T-helper 17 cell (primary cell): ENCODE measurements at regions not wholly inside any gene's neighbourhood (a gene's known extent, or its start where the extent isn't known, plus 50 kb on each side); places are given as distances from the start of the nearest gene placed in this dataset.
A peak's percentile ranks its signal among the peaks of the same experiment; 100 is the strongest.
"Not testable (repeated sequence)": the region's sequence is repeated elsewhere in the genome, so short reads cannot be mapped to it uniquely, and the experiment has no call there.

Source experiments
- ATAC-seq: fragments of 150-1000 bp; cut with Tn5 transposase; 2 replicates; pipeline ENCODE4 v1.10.0; 2021; ENCODE audit warnings: mild to moderate bottlenecking, moderate library complexity
- DNase-seq, 3 donors: peaks; one replicate each; pipeline versions ENCODE4 v3.0.0 to v3.0.0-alpha.2; 2020 to 2021
- H3K9me3 ChIP-seq: one replicate; pipeline ENCODE4 v1.7.0; 2013; ENCODE audit warnings: low read length, mild to moderate bottlenecking; ENCODE audit not compliant: control insufficient read depth, poor library complexity, severe bottlenecking
- H3K27ac Mint-ChIP-seq: one replicate; pipeline ENCODE4 v1.8.0; 2022; ENCODE audit warnings: mild to moderate bottlenecking, moderate library complexity, mixed read lengths
- H3K27me3 Mint-ChIP-seq: one replicate; pipeline ENCODE4 v1.8.0; 2022; ENCODE audit warnings: mixed read lengths
- H3K36me3 Mint-ChIP-seq: one replicate; pipeline ENCODE4 v1.8.0; 2022; ENCODE audit warnings: low read depth, mixed read lengths
- H3K4me1 Mint-ChIP-seq: one replicate; pipeline ENCODE4 v1.8.0; 2022; ENCODE audit warnings: mild to moderate bottlenecking, mixed read lengths
- H3K4me3 Mint-ChIP-seq: one replicate; pipeline ENCODE4 v1.8.0; 2022; ENCODE audit warnings: mild to moderate bottlenecking, moderate library complexity, mixed read lengths

- H3K9me3 ChIP-seq, result no peaks in the 10 kb centered on the region
- no peak overlapping the region for H3K4me3 Mint-ChIP-seq
- DNase-seq (no peak), ATAC-seq (no peak)
- peaks cover 4% of the 10 kb centered on the region for H3K4me1 Mint-ChIP-seq
- peaks cover 48% of the 10 kb centered on the region for H3K27me3 Mint-ChIP-seq
- H3K27ac Mint-ChIP-seq, result no peak overlapping the region
- H3K36me3 Mint-ChIP-seq, result peaks cover 4% of the 10 kb centered on the region
These were observed 88.5 kb upstream of the ZBTB18 start for GRCh38 chr1:243962541-243962940.

- Mint-ChIP-seq H3K4me3 (no peak overlapping the region), H3K36me3 (peaks cover 4% of the 10 kb centered on the region), H3K27ac (no peak overlapping the region), H3K4me1 (peaks cover 2% of the 10 kb centered on the region), H3K27me3 (peaks cover 49% of the 10 kb centered on the region)
- no peaks in the 10 kb centered on the region for H3K9me3 ChIP-seq
- ATAC-seq, result no peak
- no peak for DNase-seq
These were observed 91.1 kb upstream of the ZBTB18 start for GRCh38 chr1:243959998-243960397.

- H3K4me3 Mint-ChIP-seq, result no peak overlapping the region
- H3K36me3 Mint-ChIP-seq, result peaks cover 3% of the 10 kb centered on the region
- H3K27ac Mint-ChIP-seq, result no peak overlapping the region
- DNase-seq, result no peak
- H3K9me3 ChIP-seq, result no peaks in the 10 kb centered on the region
- no peak for ATAC-seq
- H3K4me1 Mint-ChIP-seq, result no peaks in the 10 kb centered on the region
- peaks cover 54% of the 10 kb centered on the region for H3K27me3 Mint-ChIP-seq
These were observed 93.9 kb upstream of the ZBTB18 start for GRCh38 chr1:243957141-243957540.

- Mint-ChIP-seq H3K27me3 (peaks cover 53% of the 10 kb centered on the region), H3K27ac (no peak overlapping the region), H3K4me3 (no peak overlapping the region), H3K36me3 (peaks cover 3% of the 10 kb centered on the region), H3K4me1 (no peaks in the 10 kb centered on the region)
- ATAC-seq (no peak), DNase-seq (no peak)
- H3K9me3 ChIP-seq, result no peaks in the 10 kb centered on the region
These were observed 94.6 kb upstream of the ZBTB18 start for GRCh38 chr1:243956450-243956849.

GRCh38 chr1:243951207-243951606, 99.9 kb upstream of the ZBTB18 start:
- H3K4me1 Mint-ChIP-seq, DNase-seq, H3K36me3 Mint-ChIP-seq, ATAC-seq, H3K4me3 Mint-ChIP-seq, H3K9me3 ChIP-seq, H3K27ac Mint-ChIP-seq: not testable (repeated sequence)
- peaks cover 17% of the 10 kb centered on the region for H3K27me3 Mint-ChIP-seq

- Mint-ChIP-seq H3K4me3 (no peak overlapping the region), H3K4me1 (peaks cover 7% of the 10 kb centered on the region), H3K27me3 (peaks cover 16% of the 10 kb centered on the region), H3K27ac (no peak overlapping the region), H3K36me3 (no peaks in the 10 kb centered on the region)
- ATAC-seq (no peak), DNase-seq (no peak)
- H3K9me3 ChIP-seq, result no peaks in the 10 kb centered on the region
These were observed 100.1 kb upstream of the AKT3 start for GRCh38 chr1:243950166-243950565.

- H3K4me1 Mint-ChIP-seq, result peaks cover 11% of the 10 kb centered on the region
- ATAC-seq (peak; percentile 70), DNase-seq (peak in 1 of 3 donors; percentile 15)
- no peaks in the 10 kb centered on the region for H3K36me3 Mint-ChIP-seq
- H3K9me3 ChIP-seq, result no peaks in the 10 kb centered on the region
- H3K27ac Mint-ChIP-seq, result no peak overlapping the region
- H3K27me3 Mint-ChIP-seq, result peaks cover 17% of the 10 kb centered on the region
- H3K4me3 Mint-ChIP-seq, result no peak overlapping the region
These were observed 96.9 kb upstream of the AKT3 start for GRCh38 chr1:243946946-243947345.

GRCh38 chr1:243946253-243946652, 96.2 kb upstream of the AKT3 start:
- no peaks in the 10 kb centered on the region for H3K9me3 ChIP-seq
- H3K4me3 Mint-ChIP-seq, result no peak overlapping the region
- ATAC-seq, result no peak

GRCh38 chr1:243945727-243946126, 95.7 kb upstream of the AKT3 start:
- Mint-ChIP-seq H3K4me3 (no peak overlapping the region), H3K27me3 (peaks cover 23% of the 10 kb centered on the region), H3K27ac (peak overlapping the region; percentile 24), H3K4me1 (peaks cover 13% of the 10 kb centered on the region), H3K36me3 (no peaks in the 10 kb centered on the region)
- ATAC-seq, result no peak
- DNase-seq, result no peak
- no peaks in the 10 kb centered on the region for H3K9me3 ChIP-seq

More at GRCh38 chr1:243946253-243946652, 96.2 kb upstream of the AKT3 start:
- peak overlapping the region; percentile 24 for H3K27ac Mint-ChIP-seq
- H3K36me3 Mint-ChIP-seq, result no peaks in the 10 kb centered on the region
- H3K27me3 Mint-ChIP-seq, result peaks cover 19% of the 10 kb centered on the region
- peaks cover 13% of the 10 kb centered on the region for H3K4me1 Mint-ChIP-seq
- no peak for DNase-seq

GRCh38 chr1:243944429-243945160, 94.6 kb upstream of the AKT3 start:
- H3K36me3 Mint-ChIP-seq, result no peaks in the 10 kb centered on the region
- H3K9me3 ChIP-seq, result no peaks in the 10 kb centered on the region
- H3K4me1 Mint-ChIP-seq, result peaks cover 13% of the 10 kb centered on the region
- H3K27ac Mint-ChIP-seq, result no peak overlapping the region
- no peak overlapping the region for H3K4me3 Mint-ChIP-seq
- H3K27me3 Mint-ChIP-seq, result peaks cover 29% of the 10 kb centered on the region
- ATAC-seq (no peak), DNase-seq (no peak)

GRCh38 chr1:243943671-243944428, 93.8 kb upstream of the AKT3 start:
- H3K27me3 Mint-ChIP-seq, result peaks cover 29% of the 10 kb centered on the region
- ATAC-seq (no peak), DNase-seq (no peak)
- no peaks in the 10 kb centered on the region for H3K36me3 Mint-ChIP-seq
- no peak overlapping the region for H3K4me3 Mint-ChIP-seq
- no peak overlapping the region for H3K27ac Mint-ChIP-seq
- peaks cover 13% of the 10 kb centered on the region for H3K4me1 Mint-ChIP-seq
- no peaks in the 10 kb centered on the region for H3K9me3 ChIP-seq

- ATAC-seq, result no peak
- peaks cover 34% of the 10 kb centered on the region for H3K27me3 Mint-ChIP-seq
- H3K36me3 Mint-ChIP-seq, result no peaks in the 10 kb centered on the region
- DNase-seq, result no peak
- no peak overlapping the region for H3K4me3 Mint-ChIP-seq
- H3K27ac Mint-ChIP-seq, result no peak overlapping the region
- no peaks in the 10 kb centered on the region for H3K9me3 ChIP-seq
- H3K4me1 Mint-ChIP-seq, result peaks cover 13% of the 10 kb centered on the region
These were observed 92.4 kb upstream of the AKT3 start for GRCh38 chr1:243942196-243943150.

GRCh38 chr1:243940451-243940850, 90.4 kb upstream of the AKT3 start:
- ATAC-seq (no peak), DNase-seq (no peak)
- Mint-ChIP-seq H3K27ac (no peak overlapping the region), H3K36me3 (no peaks in the 10 kb centered on the region), H3K4me1 (peaks cover 7% of the 10 kb centered on the region), H3K27me3 (peaks cover 34% of the 10 kb centered on the region), H3K4me3 (no peak overlapping the region)
- no peaks in the 10 kb centered on the region for H3K9me3 ChIP-seq
